GM12892 (cell line): ENCODE measurements at regions not wholly inside any gene's neighbourhood (a gene's known extent, or its start where the extent isn't known, plus 50 kb on each side); places are given as distances from the start of the nearest gene placed in this dataset.

Experiments
- POLR2A ChIP-seq: IDR thresholded peaks from 2 replicates; pipeline ENCODE4 v1.6.1; 2011; ENCODE audit warnings: low read depth, low read length, control low read depth
- POLR2AphosphoS5 ChIP-seq: IDR thresholded peaks from 2 replicates; pipeline ENCODE4 v1.6.1; 2011; ENCODE audit warnings: low read depth, low read length, control low read depth
- TAF1 ChIP-seq: IDR thresholded peaks from 2 replicates; pipeline ENCODE4 v1.6.1; 2011; ENCODE audit warnings: low read depth, mild to moderate bottlenecking, control low read depth, low read length, borderline replicate concordance

GRCh38 chr12:76641961-76642360, 82.4 kb upstream of the OSBPL8 start:
- TF ChIP-seq POLR2A (no peak), POLR2AphosphoS5 (no peak), TAF1 (no peak)
